Activated B cell treated with CpG ODN at 0.5 μM for 24 hours (primary cell): ENCODE measurements at regions not wholly inside any gene's neighbourhood (a gene's known extent, or its start where the extent isn't known, plus 50 kb on each side); places are given as distances from the start of the nearest gene placed in this dataset.

ENCODE experiments used
- ATAC-seq: fragments of 200-7000 bp; cut with Tn5 transposase; one replicate; pipeline ENCODE4 v1.10.0; 2021; ENCODE audit warnings: low read depth, mild to moderate bottlenecking, moderate library complexity
- CTCF ChIA-PET: fragments of 350-600 bp; sonication (Branson Sonifier 250); formaldehyde crosslinking; loops from one replicate; lab custom pipeline; 2021; ENCODE audit warnings: antibody characterized with exemption; lab: Charles Lee
- POLR2A ChIA-PET: fragments of 350-600 bp; sonication (Branson Sonifier 250); formaldehyde crosslinking; loops from one replicate; lab custom pipeline; 2021; ENCODE audit warnings: antibody characterized with exemption; lab: Charles Lee
- DNase-seq: peaks from one replicate; pipeline ENCODE4 v3.0.0; 2022
- H3K27ac Mint-ChIP-seq: one replicate; pipeline ENCODE4 v1.8.0; 2020; ENCODE audit warnings: mixed read lengths
- H3K27me3 Mint-ChIP-seq: one replicate; pipeline ENCODE4 v1.8.0; 2021; ENCODE audit warnings: mixed read lengths
- H3K36me3 Mint-ChIP-seq: one replicate; pipeline ENCODE4 v1.8.0; 2021; ENCODE audit warnings: low read depth, mixed read lengths
- H3K4me1 Mint-ChIP-seq: one replicate; pipeline ENCODE4 v1.8.0; 2021; ENCODE audit warnings: mixed read lengths
- H3K4me3 Mint-ChIP-seq: one replicate; pipeline ENCODE4 v1.8.0; 2020; ENCODE audit warnings: mild to moderate bottlenecking, mixed read lengths
- H3K9me3 Mint-ChIP-seq: one replicate; pipeline ENCODE4 v1.8.0; 2020; ENCODE audit warnings: mixed read lengths
- CTCF ChIP-seq: fragments of 200-600 bp; IDR thresholded peaks from one replicate; pipeline ENCODE4 v1.8.0; 2022; ENCODE audit warnings: antibody characterized with exemption, mild to moderate bottlenecking
- intact Hi-C: fragments of 100-400 bp; cut with micrococcal nuclease; formaldehyde crosslinking; loops from one replicate; pipeline ENCODE4 v1.15.1; 2024

GRCh38 chr2:176638167-176639015 is 369.1 kb downstream of the MTX2 start:
- Mint-ChIP-seq H3K36me3 (no peaks in the 10 kb centered on the region), H3K9me3 (no peaks in the 10 kb centered on the region), H3K4me3 (peak overlapping the region; percentile 66), H3K27ac (no peak overlapping the region), H3K27me3 (peaks cover 45% of the 10 kb centered on the region), H3K4me1 (peaks cover 3% of the 10 kb centered on the region)
- POLR2A ChIA-PET, result no interaction called here
- DNase-seq (peak; percentile 24), ATAC-seq (peak; percentile 79)
- intact Hi-C loops, result loop anchor here (1.0 to 10.0 kb wide), 6 partner anchors 84 to 1386 kb away; no protein-coding TSS in a partner anchor
- CTCF ChIA-PET, result interaction anchor here (0.9 to 3.6 kb wide), 4 partner anchors 14 to 512 kb away, joined by 3 to 24 read pairs (median 4); no protein-coding TSS in a partner anchor
- TF ChIP-seq CTCF, result peak; percentile 64

GRCh38 chr2:176639016-176639343 is 369.7 kb downstream of the MTX2 start:
- H3K27ac Mint-ChIP-seq, result no peak overlapping the region
- H3K4me3 Mint-ChIP-seq, result no peak overlapping the region
- H3K36me3 Mint-ChIP-seq, result no peaks in the 10 kb centered on the region
- CTCF ChIA-PET, result interaction anchor here (0.9 to 3.6 kb wide), 2 partner anchors 13 to 513 kb away, joined by 3 to 24 read pairs; no protein-coding TSS in a partner anchor
- ATAC-seq (no peak), DNase-seq (no peak)
- POLR2A ChIA-PET, result no interaction called here
- peaks cover 3% of the 10 kb centered on the region for H3K4me1 Mint-ChIP-seq
- H3K27me3 Mint-ChIP-seq, result peaks cover 45% of the 10 kb centered on the region
- TF ChIP-seq CTCF, result no peak
- intact Hi-C loops, result loop anchor here (5.0 to 10.0 kb wide), 3 partner anchors 184 to 1387 kb away; no protein-coding TSS in a partner anchor
- no peaks in the 10 kb centered on the region for H3K9me3 Mint-ChIP-seq

GRCh38 chr2:176639671-176640070 is 370.4 kb downstream of the MTX2 start:
- DNase-seq, result no peak
- Mint-ChIP-seq H3K27ac (no peak overlapping the region), H3K9me3 (no peaks in the 10 kb centered on the region), H3K4me3 (no peak overlapping the region), H3K36me3 (no peaks in the 10 kb centered on the region), H3K27me3 (peaks cover 51% of the 10 kb centered on the region), H3K4me1 (peaks cover 3% of the 10 kb centered on the region)
- POLR2A ChIA-PET, result no interaction called here
- CTCF ChIA-PET, result interaction anchor here (3.6 kb wide), 1 partner anchor 513 kb away, joined by 24 read pairs; no protein-coding TSS in a partner anchor
- ATAC-seq, result no peak
- intact Hi-C loops, result loop anchor here (5.0 to 10.0 kb wide), 3 partner anchors 185 to 1387 kb away; no protein-coding TSS in a partner anchor
- TF ChIP-seq CTCF, result no peak

GRCh38 chr2:176641436-176641835 is 372.2 kb downstream of the MTX2 start:
- ChIA-PET CTCF (no interaction called here), POLR2A (no interaction called here)
- Mint-ChIP-seq H3K27ac (no peak overlapping the region), H3K4me1 (peaks cover 3% of the 10 kb centered on the region), H3K4me3 (no peak overlapping the region), H3K27me3 (peaks cover 56% of the 10 kb centered on the region), H3K9me3 (no peaks in the 10 kb centered on the region), H3K36me3 (no peaks in the 10 kb centered on the region)
- intact Hi-C loops, result no loop called here
- ATAC-seq, result no peak
- DNase-seq, result no peak
- no peak for TF ChIP-seq CTCF

GRCh38 chr2:176642074-176642473 is 372.8 kb downstream of the MTX2 start:
- peaks cover 55% of the 10 kb centered on the region for H3K27me3 Mint-ChIP-seq
- DNase-seq (no peak), ATAC-seq (no peak)
- CTCF ChIA-PET, result interaction anchor here (0.6 to 1.1 kb wide), 2 partner anchors 10 to 515 kb away, joined by 3 read pairs; no protein-coding TSS in a partner anchor
- no peaks in the 10 kb centered on the region for H3K36me3 Mint-ChIP-seq
- POLR2A ChIA-PET, result no interaction called here
- no peak overlapping the region for H3K27ac Mint-ChIP-seq
- H3K4me1 Mint-ChIP-seq, result peaks cover 3% of the 10 kb centered on the region
- H3K4me3 Mint-ChIP-seq, result no peak overlapping the region
- intact Hi-C loops, result no loop called here
- H3K9me3 Mint-ChIP-seq, result no peaks in the 10 kb centered on the region
- TF ChIP-seq CTCF, result no peak
